ENCODE measurements at regions not wholly inside any gene's neighbourhood (a gene's known extent, or its start where the extent isn't known, plus 50 kb on each side); places are given as distances from the start of the nearest gene placed in this dataset.

GRCh38 chr2:65818873-65819451 is 386.6 kb upstream of the SPRED2 start:
- TF ChIP-seq CTCF (conservative IDR thresholded peaks at IDR 0.05) (no peak), ZFX (IDR thresholded peaks at IDR 0.05) (no peak)
- H3K27ac ChIP-seq = no peak overlapping the region

- no peak overlapping the region for H3K27ac ChIP-seq
- no peak for TF ChIP-seq ZFX (IDR thresholded peaks at IDR 0.05)
- no peak for TF ChIP-seq CTCF (conservative IDR thresholded peaks at IDR 0.05)
Observed at GRCh38 chr2:65813631-65814173, 381.3 kb upstream of the SPRED2 start.

DNA sequence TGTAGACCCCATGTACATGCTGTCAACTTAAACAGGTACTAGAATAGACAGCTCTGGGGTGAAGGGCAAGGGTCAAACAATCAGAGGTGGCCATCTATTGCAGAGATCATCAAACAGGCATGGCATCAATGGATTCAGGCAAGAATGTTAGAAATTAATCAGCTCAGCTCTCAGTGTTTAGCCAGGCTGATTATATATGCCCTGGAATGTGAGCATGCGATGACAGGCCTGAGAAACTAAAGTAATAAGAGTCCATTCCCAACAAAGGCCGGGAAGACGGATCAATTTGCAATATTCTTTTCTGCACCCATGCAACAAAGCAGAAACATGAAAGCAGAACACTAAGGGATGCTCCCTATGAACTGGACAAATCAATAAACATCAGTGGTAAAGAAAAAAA is 380.5 kb upstream of the SPRED2 start:
- TF ChIP-seq CTCF (conservative IDR thresholded peaks at IDR 0.05) = no peak
- no peak for TF ChIP-seq ZFX (IDR thresholded peaks at IDR 0.05)
- no peak overlapping the region for H3K27ac ChIP-seq

GRCh38 chr2:65807942-65808341 is 375.5 kb upstream of the SPRED2 start:
- TF ChIP-seq ZFX (IDR thresholded peaks at IDR 0.05) = no peak
- no peak for TF ChIP-seq CTCF (conservative IDR thresholded peaks at IDR 0.05)
- H3K27ac ChIP-seq = no peak overlapping the region

DNA sequence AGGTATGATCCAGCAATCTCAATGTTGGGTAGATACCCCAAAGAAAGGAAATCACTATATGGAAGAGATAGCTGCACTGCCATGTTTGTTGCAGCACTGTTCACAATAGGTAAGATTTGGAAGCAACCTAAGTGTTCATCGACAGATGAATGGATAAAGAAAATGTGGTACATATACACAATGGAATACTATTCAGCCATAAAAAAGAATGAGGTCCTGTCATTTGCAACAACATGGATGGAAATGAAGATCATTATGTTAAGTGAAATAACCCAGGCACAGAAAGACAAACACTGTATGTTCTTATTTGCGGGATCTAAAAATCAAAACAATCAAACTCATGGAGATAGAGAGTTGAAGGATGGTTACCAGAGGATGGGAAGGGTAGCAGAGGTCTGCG is 372.4 kb upstream of the SPRED2 start:
- no peak overlapping the region for H3K27ac ChIP-seq
- no peak for TF ChIP-seq CTCF (conservative IDR thresholded peaks at IDR 0.05)
- TF ChIP-seq ZFX (IDR thresholded peaks at IDR 0.05) = no peak

DNA sequence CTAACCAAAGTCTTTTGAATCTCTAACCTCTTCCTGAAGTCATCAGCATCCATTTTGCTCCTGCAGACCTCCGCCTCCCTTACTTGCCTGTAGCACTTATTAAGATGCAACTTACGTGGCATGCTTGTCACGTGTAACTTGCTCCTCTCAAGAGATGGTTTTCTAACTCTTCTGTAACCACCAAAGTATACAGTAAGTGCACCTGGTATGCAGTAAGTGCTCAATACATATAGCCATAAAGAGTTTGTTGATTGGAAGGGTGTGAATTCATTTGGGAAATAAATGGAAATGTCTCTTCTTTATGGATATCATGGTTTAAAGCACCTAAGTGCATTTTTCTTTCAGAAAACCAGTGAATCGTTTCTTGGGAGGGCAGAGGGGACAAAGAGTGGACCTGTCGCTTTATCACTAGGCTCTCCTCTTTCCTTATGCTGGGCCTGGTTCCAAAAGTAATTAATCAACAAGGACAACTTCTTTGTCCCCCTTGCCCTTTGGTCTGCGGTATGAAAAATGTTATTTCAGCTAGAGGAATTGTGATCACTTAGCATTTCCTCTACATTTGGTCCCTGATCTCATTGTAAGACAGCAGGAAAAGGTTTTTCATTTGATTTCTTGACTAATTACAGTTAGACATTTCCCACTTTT is 370.0 kb upstream of the SPRED2 start:
- TF ChIP-seq CTCF (conservative IDR thresholded peaks at IDR 0.05) (no peak), ZFX (IDR thresholded peaks at IDR 0.05) (no peak)
- no peak overlapping the region for H3K27ac ChIP-seq

- TF ChIP-seq ZFX (IDR thresholded peaks at IDR 0.05) (no peak), CTCF (conservative IDR thresholded peaks at IDR 0.05) (peak; percentile 41)
- no peak overlapping the region for H3K27ac ChIP-seq
Observed at GRCh38 chr2:65800998-65801397, 368.6 kb upstream of the SPRED2 start.

Data from C4-2B (cell line).